ENCODE measurements at regions not wholly inside any gene's neighbourhood (a gene's known extent, or its start where the extent isn't known, plus 50 kb on each side); places are given as distances from the start of the nearest gene placed in this dataset.

DNA sequence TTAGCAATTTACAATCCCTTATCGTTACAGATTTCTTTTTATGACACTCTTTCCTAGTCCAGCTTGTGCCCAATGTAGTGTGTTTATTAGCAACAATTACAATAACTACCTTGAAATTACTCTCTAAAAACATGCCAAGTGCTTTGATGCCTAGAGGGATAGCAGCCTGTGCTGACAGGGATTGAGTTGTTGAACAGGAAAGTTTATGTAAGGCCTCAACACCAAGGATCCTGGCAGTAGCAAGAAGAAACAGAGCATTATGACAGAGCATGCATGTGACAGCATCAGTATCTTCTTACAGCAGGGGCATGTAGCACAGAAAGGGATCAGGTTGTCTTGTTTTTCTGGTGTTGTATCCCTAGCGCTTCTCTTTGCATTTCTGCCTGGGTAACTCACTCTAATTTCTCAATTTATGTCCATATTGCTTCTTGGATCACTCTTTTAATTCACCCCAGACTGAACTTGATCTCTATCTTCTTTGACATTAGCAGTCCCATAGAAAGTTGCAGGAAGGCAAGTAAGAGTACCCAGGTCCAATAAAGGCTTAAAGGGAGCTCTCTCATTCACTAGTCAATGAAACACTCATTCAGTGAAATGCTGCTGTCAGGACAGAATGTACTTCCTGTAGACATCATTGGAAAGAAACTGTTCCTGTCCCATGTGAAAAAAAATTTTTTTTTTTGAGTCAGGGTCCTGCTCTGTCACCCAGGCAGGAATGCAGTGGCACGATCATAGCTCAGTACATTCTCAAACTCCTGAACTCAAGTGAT is 220.0 kb upstream of the GRIP1 start:
- Mint-ChIP-seq H3K9me3 (peaks cover 2% of the 10 kb centered on the region), H3K27me3 (peaks cover 2% of the 10 kb centered on the region), H3K4me3 (no peak overlapping the region), H3K27ac (no peak overlapping the region), H3K4me1 (peaks cover 15% of the 10 kb centered on the region), H3K36me3 (no peaks in the 10 kb centered on the region)
- ATAC-seq (ENCODE audit: low read depth): no peak
- DNase-seq (ENCODE audit: low spot score in 2 of 2): no peak

DNA sequence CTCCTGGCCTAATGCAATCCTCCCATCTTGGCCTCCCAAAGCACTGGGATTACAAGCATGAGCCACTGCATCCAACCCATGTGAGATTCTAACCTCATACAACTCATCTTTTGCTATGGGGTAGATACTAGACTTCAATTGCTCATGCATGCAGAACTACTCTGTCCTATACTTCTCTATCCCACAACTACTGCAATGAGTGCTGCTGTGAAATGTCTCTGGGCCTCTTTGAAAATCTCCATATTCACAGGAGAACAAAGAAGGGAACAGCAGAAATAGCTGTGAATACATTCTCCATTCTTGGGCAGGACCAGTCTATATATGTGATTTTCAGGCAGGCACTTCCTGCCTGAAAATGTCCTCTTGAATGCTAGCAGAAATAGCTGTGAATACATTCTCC is 220.7 kb upstream of the GRIP1 start:
- Mint-ChIP-seq H3K27me3 (peaks cover 1% of the 10 kb centered on the region), H3K4me3 (no peak overlapping the region), H3K9me3 (peaks cover 2% of the 10 kb centered on the region), H3K4me1 (peaks cover 15% of the 10 kb centered on the region), H3K27ac (peak overlapping the region; percentile 86), H3K36me3 (no peaks in the 10 kb centered on the region)
- ATAC-seq (ENCODE audit: low read depth) (no peak), DNase-seq (ENCODE audit: low spot score in 2 of 2) (no peak)

DNA sequence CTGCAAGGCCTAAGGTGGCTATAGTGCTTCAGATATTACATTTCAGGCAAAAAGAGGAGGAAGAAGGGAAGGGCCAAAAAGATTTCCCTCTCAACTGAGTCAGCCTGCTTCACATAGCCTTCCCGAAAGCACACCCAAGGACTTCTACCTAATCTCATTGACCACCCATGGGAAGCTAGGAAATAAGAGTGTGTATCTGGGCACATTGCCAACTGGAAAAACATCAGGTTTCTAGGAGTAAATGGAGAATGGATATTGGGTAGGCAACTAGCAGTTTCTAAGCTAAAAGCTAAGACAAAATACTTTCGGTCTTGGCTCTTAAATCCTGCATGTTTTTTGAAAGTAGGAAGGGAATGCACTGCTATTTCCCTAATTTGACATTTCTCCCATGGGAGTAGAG is 221.7 kb upstream of the GRIP1 start:
- no peaks in the 10 kb centered on the region for H3K27me3 Mint-ChIP-seq
- no peaks in the 10 kb centered on the region for H3K9me3 Mint-ChIP-seq
- H3K27ac Mint-ChIP-seq: peak overlapping the region; percentile 86
- DNase-seq (ENCODE audit: low spot score in 2 of 2) (no peak), ATAC-seq (ENCODE audit: low read depth) (no peak)
- H3K4me3 Mint-ChIP-seq: no peak overlapping the region
- H3K4me1 Mint-ChIP-seq: peaks cover 15% of the 10 kb centered on the region
- no peaks in the 10 kb centered on the region for H3K36me3 Mint-ChIP-seq

DNA sequence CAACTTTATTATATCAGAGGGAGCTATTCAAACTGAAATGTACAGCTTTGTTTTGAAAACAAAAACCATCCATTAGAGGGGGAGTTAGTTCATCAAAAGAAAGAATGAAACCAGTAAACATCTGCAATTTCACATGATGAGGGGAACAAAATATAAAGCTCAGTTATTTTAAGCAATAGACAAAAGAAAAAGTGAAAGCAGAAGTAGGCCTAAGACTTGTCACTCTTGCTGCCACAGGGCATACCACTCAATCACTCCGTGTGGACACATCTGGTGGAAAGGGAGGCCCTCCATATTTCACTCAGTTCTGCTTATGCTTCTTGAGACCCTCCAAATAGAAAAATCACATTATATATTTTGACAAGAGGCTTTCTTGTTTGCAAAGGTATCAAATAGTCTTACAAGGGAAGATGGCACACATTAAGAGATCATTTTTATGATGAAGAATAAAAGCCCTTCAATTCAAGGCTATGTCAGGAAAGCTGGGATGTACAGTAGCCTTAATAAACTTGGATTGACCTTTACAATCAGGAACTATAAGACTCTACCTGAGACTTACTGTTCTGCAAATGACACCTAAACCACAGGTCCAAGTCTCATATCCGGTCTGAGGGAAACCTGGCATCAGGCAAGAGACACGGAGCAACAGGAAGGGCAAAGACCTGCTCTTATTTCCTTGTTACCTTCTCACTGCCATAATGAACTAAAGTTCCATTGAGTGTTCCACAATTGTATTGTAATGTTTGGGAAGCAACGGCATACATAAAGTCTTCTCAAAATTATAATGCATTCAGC is 222.5 kb upstream of the GRIP1 start:
- Mint-ChIP-seq H3K27ac (peak overlapping the region; percentile 86), H3K4me1 (peaks cover 15% of the 10 kb centered on the region), H3K4me3 (peak overlapping the region; percentile 32), H3K27me3 (peaks cover under 1% of the 10 kb centered on the region), H3K9me3 (no peaks in the 10 kb centered on the region), H3K36me3 (no peaks in the 10 kb centered on the region)
- ATAC-seq (ENCODE audit: low read depth) (peak; percentile 89), DNase-seq (ENCODE audit: low spot score in 2 of 2) (peak in 1 of 2 donors; percentile 4)

DNA sequence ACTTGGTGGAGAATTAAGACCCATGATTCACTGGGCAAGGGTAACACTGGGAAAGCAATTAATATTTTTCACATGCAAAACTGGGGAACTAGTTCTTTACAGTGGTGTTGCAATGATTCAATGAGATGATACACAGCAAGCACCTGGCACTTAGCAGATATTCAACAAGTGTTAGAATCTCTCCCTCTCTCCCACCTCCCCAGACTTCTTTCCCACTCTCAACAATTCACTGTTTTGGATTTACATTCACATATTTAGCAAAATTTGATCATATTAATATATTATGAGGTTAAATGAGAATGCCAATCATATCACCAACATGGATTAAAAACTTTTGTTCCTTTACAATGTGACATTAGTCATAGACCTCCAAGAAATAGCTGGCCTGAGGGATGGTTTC is 223.1 kb upstream of the GRIP1 start:
- peaks cover 15% of the 10 kb centered on the region for H3K4me1 Mint-ChIP-seq
- H3K27me3 Mint-ChIP-seq: peaks cover 2% of the 10 kb centered on the region
- H3K27ac Mint-ChIP-seq: no peak overlapping the region
- H3K9me3 Mint-ChIP-seq: no peaks in the 10 kb centered on the region
- ATAC-seq (ENCODE audit: low read depth): no peak
- no peak for DNase-seq (ENCODE audit: low spot score in 2 of 2)
- no peak overlapping the region for H3K4me3 Mint-ChIP-seq
- H3K36me3 Mint-ChIP-seq: no peaks in the 10 kb centered on the region

DNA sequence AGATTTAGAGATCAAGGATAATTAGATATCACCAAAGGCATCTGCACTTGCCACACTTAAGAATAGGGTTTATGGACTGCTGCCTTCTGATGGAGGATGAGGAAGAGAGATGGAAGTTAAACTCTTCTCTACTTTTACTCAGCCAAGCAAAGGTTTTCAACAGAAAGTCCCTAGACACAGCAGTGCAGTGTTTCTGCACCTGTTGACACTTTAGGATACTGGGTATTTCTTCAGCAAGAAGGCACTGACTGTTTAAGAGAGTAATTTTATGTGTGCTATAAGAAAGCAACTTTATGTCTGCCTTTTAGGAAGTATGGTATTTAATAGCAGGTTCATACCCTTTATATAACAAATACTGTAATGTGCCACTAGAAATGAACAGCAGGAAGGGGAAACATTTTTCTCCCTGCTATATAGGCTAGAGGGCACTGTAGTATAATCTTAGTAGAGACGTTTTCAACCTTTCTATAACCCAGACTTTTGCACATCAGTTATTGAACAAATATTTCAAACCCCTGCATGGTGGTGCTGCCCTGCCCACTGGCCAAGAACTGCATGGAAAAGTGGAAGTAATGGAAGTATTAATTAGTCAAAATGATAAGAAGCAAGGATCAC is 225.0 kb upstream of the GRIP1 start:
- ATAC-seq (ENCODE audit: low read depth): no peak
- Mint-ChIP-seq H3K4me1 (peaks cover 15% of the 10 kb centered on the region), H3K27me3 (peaks cover 2% of the 10 kb centered on the region), H3K9me3 (no peaks in the 10 kb centered on the region), H3K27ac (no peak overlapping the region), H3K36me3 (no peaks in the 10 kb centered on the region), H3K4me3 (no peak overlapping the region)
- no peak for DNase-seq (ENCODE audit: low spot score in 2 of 2)

DNA sequence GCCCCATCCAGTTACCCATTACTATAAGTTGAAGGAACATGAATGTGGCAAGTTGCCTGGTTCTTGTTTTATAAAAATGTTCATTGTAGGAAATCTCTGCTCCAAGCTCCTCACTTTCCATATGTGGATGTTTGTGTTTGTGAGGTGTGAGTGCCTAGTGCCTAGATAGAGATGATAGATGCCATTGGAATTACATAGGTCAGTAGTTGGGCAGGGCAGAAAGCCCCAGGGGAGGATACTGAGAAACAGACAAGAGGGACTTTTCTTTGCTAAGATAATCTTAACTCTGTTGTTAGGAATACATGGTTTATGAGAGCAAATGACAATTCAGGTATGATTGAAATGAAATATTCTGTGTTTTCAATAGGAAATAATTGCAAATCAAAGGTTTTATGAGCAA is 226.3 kb upstream of the GRIP1 start:
- ATAC-seq (ENCODE audit: low read depth) (no peak), DNase-seq (ENCODE audit: low spot score in 2 of 2) (no peak)
- peaks cover 7% of the 10 kb centered on the region for H3K4me1 Mint-ChIP-seq
- H3K27me3 Mint-ChIP-seq: peaks cover 2% of the 10 kb centered on the region
- H3K27ac Mint-ChIP-seq: no peak overlapping the region
- H3K36me3 Mint-ChIP-seq: no peaks in the 10 kb centered on the region
- no peak overlapping the region for H3K4me3 Mint-ChIP-seq
- H3K9me3 Mint-ChIP-seq: no peaks in the 10 kb centered on the region

DNA sequence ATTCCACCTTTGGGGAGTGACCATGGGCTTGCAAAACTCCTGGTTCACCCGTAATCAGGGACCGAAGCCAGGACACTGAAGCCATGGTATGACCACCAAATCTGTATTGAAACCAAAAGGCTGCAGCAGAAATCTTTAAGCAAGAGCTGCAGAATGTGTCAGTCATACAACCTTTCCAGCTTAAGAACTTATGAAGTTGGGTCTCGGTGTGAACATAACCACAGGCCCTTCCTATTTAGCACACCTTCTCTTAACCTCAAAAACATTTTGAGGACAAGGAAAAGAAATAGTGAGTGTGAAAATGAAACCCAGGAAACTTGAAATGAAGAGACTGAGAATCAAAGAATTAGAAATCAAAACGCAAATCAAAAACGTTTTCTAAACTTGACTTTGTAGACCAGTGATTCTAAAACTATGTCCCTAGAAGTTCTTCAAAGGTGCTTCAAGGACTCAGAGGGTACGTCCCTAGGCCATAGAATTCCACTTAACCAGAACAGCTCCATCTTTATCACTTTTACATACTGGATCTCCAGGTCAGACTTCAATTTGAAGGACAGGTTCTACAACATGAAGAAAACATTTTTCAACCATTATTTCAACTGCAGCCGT is 231.6 kb upstream of the GRIP1 start:
- Mint-ChIP-seq H3K27me3 (peaks cover 5% of the 10 kb centered on the region), H3K27ac (no peak overlapping the region), H3K4me1 (no peaks in the 10 kb centered on the region), H3K4me3 (no peak overlapping the region), H3K9me3 (no peaks in the 10 kb centered on the region), H3K36me3 (no peaks in the 10 kb centered on the region)
- ATAC-seq (ENCODE audit: low read depth) (no peak), DNase-seq (ENCODE audit: low spot score in 2 of 2) (no peak)

DNA sequence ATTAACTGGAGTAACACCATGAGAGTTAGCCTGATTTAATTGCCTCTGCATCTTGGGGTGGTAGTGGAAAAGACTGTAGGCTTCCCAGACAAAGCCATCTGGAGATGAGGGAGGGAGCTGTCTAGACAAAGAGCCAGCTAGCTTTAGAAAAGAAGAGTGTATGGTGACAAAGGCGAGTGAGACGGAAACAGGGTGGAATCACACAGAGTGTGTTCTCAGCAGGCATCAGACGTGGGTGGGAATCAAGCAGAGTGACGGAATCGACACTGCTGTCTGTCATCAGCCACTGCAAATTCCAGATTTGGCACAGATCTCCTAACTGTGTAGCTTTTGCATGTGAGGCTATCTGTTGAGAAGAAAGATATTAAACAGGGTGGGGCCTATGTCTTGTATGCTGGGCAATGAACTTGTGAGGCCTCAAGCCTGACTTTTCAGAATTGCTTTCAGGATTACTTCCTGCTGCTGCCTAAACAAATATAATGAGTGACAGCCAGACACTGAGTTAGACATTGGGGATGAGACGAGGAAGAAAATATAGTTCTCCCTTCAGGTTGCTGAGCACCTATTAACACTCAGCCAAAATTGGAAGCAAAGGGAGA is 236.5 kb upstream of the GRIP1 start:
- ATAC-seq (ENCODE audit: low read depth) (no peak), DNase-seq (ENCODE audit: low spot score in 2 of 2) (no peak)
- Mint-ChIP-seq H3K27ac (no peak overlapping the region), H3K27me3 (peaks cover 4% of the 10 kb centered on the region), H3K4me3 (no peak overlapping the region), H3K9me3 (no peaks in the 10 kb centered on the region), H3K36me3 (no peaks in the 10 kb centered on the region), H3K4me1 (no peaks in the 10 kb centered on the region)

DNA sequence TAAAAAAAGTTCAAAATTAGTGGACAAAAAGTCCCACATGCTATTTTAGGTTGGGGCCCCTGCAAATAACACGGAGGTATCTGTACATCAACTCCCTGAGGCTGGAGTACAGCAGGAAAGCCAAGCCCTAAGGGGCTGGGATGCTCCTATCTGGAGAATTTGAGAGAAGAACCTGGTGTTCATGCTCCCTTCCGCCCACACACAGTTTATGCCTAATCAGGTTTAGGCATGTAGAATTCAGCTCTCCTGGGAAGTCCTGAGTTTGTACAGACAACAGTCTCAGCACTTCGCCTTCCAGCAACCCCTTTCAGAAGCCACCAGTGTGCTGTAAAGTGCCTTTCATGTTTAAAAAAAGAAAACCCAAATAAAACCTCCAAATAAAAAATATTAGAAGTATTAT is 237.3 kb upstream of the GRIP1 start:
- Mint-ChIP-seq H3K9me3 (no peaks in the 10 kb centered on the region), H3K4me3 (no peak overlapping the region), H3K27me3 (peaks cover 6% of the 10 kb centered on the region), H3K27ac (no peak overlapping the region), H3K4me1 (no peaks in the 10 kb centered on the region), H3K36me3 (no peaks in the 10 kb centered on the region)
- ATAC-seq (ENCODE audit: low read depth) (no peak), DNase-seq (ENCODE audit: low spot score in 2 of 2) (no peak)

DNA sequence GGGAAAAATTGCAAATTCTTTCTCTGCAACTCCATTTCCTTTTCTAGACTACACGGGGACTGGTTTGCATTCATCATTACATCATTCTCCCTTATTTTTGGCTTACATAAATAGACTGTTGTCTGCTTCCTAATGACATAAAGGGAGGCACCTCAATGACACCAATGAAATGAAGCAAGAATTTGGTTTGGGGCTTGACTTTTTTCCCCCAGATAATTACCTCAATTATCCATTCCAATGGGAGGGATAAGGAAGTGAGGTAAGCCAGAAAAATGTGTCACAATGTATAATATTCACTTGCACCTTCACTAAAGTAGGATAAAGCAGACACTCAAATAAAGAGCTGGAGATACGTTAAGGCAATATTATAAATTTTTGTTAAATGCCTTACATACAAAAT is 240.6 kb upstream of the GRIP1 start:
- ATAC-seq (ENCODE audit: low read depth): no peak

DNA sequence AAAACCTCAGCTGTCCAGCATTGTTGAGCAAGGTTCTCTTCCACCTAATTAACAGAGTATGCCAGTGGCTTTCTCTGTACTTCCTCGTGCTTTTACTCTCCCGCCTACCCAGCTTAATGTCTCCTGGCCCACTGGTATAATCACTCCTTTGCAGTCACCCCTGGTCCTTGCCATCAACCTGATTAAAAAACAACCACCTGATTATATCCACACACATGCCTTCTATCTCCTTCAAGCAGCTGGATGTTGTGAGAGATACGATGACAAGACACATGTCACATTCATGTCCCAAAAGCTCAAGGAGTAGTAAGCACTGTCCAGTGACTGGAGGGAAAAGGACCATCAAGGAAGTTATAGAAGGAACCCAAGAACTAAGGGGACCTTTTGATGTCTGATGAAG is 241.3 kb upstream of the GRIP1 start:
- no peak overlapping the region for H3K4me3 Mint-ChIP-seq
- no peaks in the 10 kb centered on the region for H3K4me1 Mint-ChIP-seq
- H3K27me3 Mint-ChIP-seq: peaks cover 7% of the 10 kb centered on the region
- no peak for ATAC-seq (ENCODE audit: low read depth)
- H3K36me3 Mint-ChIP-seq: no peaks in the 10 kb centered on the region
- no peak overlapping the region for H3K27ac Mint-ChIP-seq
- no peak for DNase-seq (ENCODE audit: low spot score in 2 of 2)
- no peaks in the 10 kb centered on the region for H3K9me3 Mint-ChIP-seq

More for the DNA sequence above, 240.6 kb upstream of the GRIP1 start:
- Mint-ChIP-seq H3K27ac (no peak overlapping the region), H3K4me1 (no peaks in the 10 kb centered on the region), H3K27me3 (peaks cover 8% of the 10 kb centered on the region), H3K36me3 (no peaks in the 10 kb centered on the region), H3K9me3 (no peaks in the 10 kb centered on the region), H3K4me3 (no peak overlapping the region)
- DNase-seq (ENCODE audit: low spot score in 2 of 2): no peak

DNA sequence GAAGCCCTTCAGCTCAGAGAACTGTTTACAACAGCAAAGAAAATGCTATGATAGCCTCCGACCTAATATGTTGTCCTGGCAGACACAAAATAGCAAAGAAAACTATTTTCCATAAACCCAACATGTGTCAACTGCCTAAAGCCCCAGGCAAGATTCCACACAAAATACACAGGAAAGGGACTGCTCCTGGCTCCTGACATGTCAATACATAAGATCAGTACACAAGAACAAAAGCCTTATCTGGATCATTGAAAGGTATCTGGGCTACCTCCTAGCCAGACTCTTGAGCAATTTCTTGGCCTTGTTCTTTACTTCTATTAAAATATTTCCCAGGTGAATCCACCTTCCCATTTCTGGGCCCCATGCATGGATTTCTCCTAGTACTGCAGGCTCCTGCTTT is 242.3 kb upstream of the GRIP1 start:
- Mint-ChIP-seq H3K27ac (no peak overlapping the region), H3K27me3 (peaks cover 5% of the 10 kb centered on the region)

DNA sequence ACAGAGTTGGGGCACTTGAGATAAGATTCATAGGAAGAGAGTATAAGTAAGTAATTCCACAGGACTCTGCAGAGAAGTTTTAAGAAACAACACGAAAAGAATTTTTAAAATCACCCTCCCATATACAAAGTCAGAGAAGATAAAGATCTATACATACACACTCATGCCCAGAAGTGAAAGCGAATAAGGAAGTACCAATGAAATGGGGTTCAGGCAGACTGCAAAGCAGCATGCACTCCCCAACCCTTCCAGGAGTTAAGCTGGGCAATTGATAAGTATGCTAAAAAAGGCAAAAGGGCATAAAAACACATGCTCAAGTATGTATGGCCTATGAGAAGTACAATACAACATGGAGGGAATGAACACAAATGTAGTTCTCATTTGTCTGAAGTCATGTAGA is 246.2 kb upstream of the GRIP1 start:
- no peak overlapping the region for H3K4me3 Mint-ChIP-seq
- H3K27me3 Mint-ChIP-seq: peaks cover 7% of the 10 kb centered on the region
- DNase-seq (ENCODE audit: low spot score in 2 of 2) (no peak), ATAC-seq (ENCODE audit: low read depth) (no peak)
- H3K9me3 Mint-ChIP-seq: no peaks in the 10 kb centered on the region
- peaks cover 2% of the 10 kb centered on the region for H3K4me1 Mint-ChIP-seq
- H3K36me3 Mint-ChIP-seq: no peaks in the 10 kb centered on the region
- no peak overlapping the region for H3K27ac Mint-ChIP-seq

More for the DNA sequence above, 242.3 kb upstream of the GRIP1 start:
- DNase-seq (ENCODE audit: low spot score in 2 of 2) (no peak), ATAC-seq (ENCODE audit: low read depth) (no peak)
- Mint-ChIP-seq H3K4me3 (no peak overlapping the region), H3K9me3 (no peaks in the 10 kb centered on the region), H3K36me3 (no peaks in the 10 kb centered on the region), H3K4me1 (no peaks in the 10 kb centered on the region)

All from memory B cell (primary cell).